GM12878 (cell line): ENCODE measurements at regions not wholly inside any gene's neighbourhood (a gene's known extent, or its start where the extent isn't known, plus 50 kb on each side); places are given as distances from the start of the nearest gene placed in this dataset.

Experiments used
- ATAC-seq: fragments of 200-7000 bp; cut with Tn5 transposase; 3 replicates; pipeline ENCODE4 v1.9.1; 2020; ENCODE audit warnings: mild to moderate bottlenecking, moderate library complexity
- BruUV-seq: library from RNA; stranded (reverse); fragments of 400-500 nt; replicated peaks from 2 replicates; lab custom pipeline; 2021; lab: Mats Ljungman, UMichigan
- CTCF ChIA-PET: fragments of 300-600 bp; sonication (Branson Sonifier 250); formaldehyde crosslinking; extraction: SDS; loops from one replicate; lab custom pipeline; 2021; ENCODE audit warnings: inconsistent platforms; lab: Yijun Ruan, JAX
- POLR2A ChIA-PET: fragments of 350-600 bp; formaldehyde crosslinking; extraction: SDS; loops from one replicate; lab custom pipeline; 2021; ENCODE audit warnings: inconsistent platforms; lab: Charles Lee
- RAD21 ChIA-PET: fragments of 300-600 bp; sonication (Branson Sonifier 250); formaldehyde crosslinking; loops from one replicate; lab custom pipeline; 2023; ENCODE audit warnings: antibody characterized with exemption; ENCODE audit not compliant: unreplicated experiment; lab: Charles Lee
- SMC1A ChIA-PET: fragments of 300-600 bp; sonication (Branson Sonifier 250); formaldehyde crosslinking; loops from one replicate; lab custom pipeline; 2023; ENCODE audit not compliant: unreplicated experiment, uncharacterized antibody; lab: Charles Lee
- DNase-seq: peaks from one replicate; pipeline ENCODE4 v3.0.0-alpha.2; 2011; ENCODE audit warnings: low read depth, low spot score
- FAIRE-seq: peaks from 3 replicates; lab custom pipeline; 2011; peaks lifted over from hg19 to GRCh38; lab: Jason Lieb, UNC
- H2AFZ ChIP-seq: 2 replicates; pipeline ENCODE4 v1.6.0; 2011; ENCODE audit warnings: low read depth, low read length, control low read depth; ENCODE audit not compliant: control insufficient read depth
- H3K27ac ChIP-seq: 2 replicates; pipeline ENCODE4 v1.5.1; 2011; ENCODE audit warnings: control low read depth; ENCODE audit not compliant: control insufficient read depth, insufficient read depth
- H3K27me3 ChIP-seq, 2 experiments: replicated peaks in 1 of 2; 2 replicates each; pipeline versions ENCODE4 v1.6.0 to v1.6.1; 2011; ENCODE audit warnings: low read length in 1 of 2; ENCODE audit not compliant: control insufficient read depth in 2 of 2, insufficient read depth in 2 of 2
- H3K36me3 ChIP-seq, 2 experiments: 2 replicates each; pipeline ENCODE4 v1.5.1; 2011; ENCODE audit warnings: low read length in 1 of 2; ENCODE audit not compliant: control insufficient read depth in 2 of 2, insufficient read depth in 2 of 2
- H3K4me1 ChIP-seq: 2 replicates; pipeline ENCODE4 v1.6.1; 2011; ENCODE audit warnings: mild to moderate bottlenecking, low read length, moderate library complexity, mixed read lengths; ENCODE audit not compliant: control insufficient read depth, insufficient read depth
- H3K4me2 ChIP-seq: 2 replicates; pipeline ENCODE4 v1.6.0; 2011; ENCODE audit warnings: control low read depth; ENCODE audit not compliant: control insufficient read depth, insufficient read depth
- H3K4me3 ChIP-seq: fragments of 200-600 bp; sonication (generic); 2 replicates; pipeline ENCODE4 v1.5.1; 2016
- H3K79me2 ChIP-seq: 2 replicates; pipeline ENCODE4 v1.6.0; 2011; ENCODE audit warnings: low read length; ENCODE audit not compliant: control insufficient read depth, insufficient read depth
- H3K9ac ChIP-seq: 2 replicates; pipeline ENCODE4 v1.8.0; 2011; ENCODE audit warnings: low read length, control low read depth, mixed read lengths; ENCODE audit not compliant: control insufficient read depth, insufficient read depth
- H3K9me3 ChIP-seq: replicated peaks from 3 replicates; pipeline ENCODE4 v1.5.1; 2011; ENCODE audit warnings: mild to moderate bottlenecking, low read length; ENCODE audit not compliant: control insufficient read depth, insufficient read depth
- H4K20me1 ChIP-seq: 2 replicates; pipeline ENCODE4 v1.6.0; 2011; ENCODE audit not compliant: control insufficient read depth, insufficient read depth
- EP300 ChIP-seq, 2 experiments: fragments of 150-350 bp in 1 of 2; IDR thresholded peaks; 2 replicates each; pipeline ENCODE4 v1.6.1; 2011 to 2012; ENCODE audit warnings: low read depth in 2 of 2, low read length in 2 of 2, borderline replicate concordance in 1 of 2, improper control_type of control experiment in 1 of 2, inconsistent platforms in 1 of 2; ENCODE audit not compliant: control insufficient read depth in 1 of 2
- HDAC6 ChIP-seq: fragments of 200-600 bp; sonication (generic); IDR thresholded peaks from one replicate; pipeline ENCODE4 v1.8.0; 2017; ENCODE audit warnings: antibody characterized with exemption; ENCODE audit not compliant: unreplicated experiment
- IKZF1 ChIP-seq: fragments of 450-650 bp; conservative IDR thresholded peaks from 2 replicates; pipeline ENCODE4 v1.6.1; 2017; ENCODE audit warnings: antibody characterized with exemption, mild to moderate bottlenecking
- PML ChIP-seq: IDR thresholded peaks from 2 replicates; pipeline ENCODE4 v1.6.1; 2012; ENCODE audit warnings: low read length, inconsistent platforms
- RAD51 ChIP-seq: fragments of 450-650 bp; IDR thresholded peaks from 2 replicates; pipeline ENCODE4 v1.6.1; 2016; ENCODE audit warnings: moderate library complexity, mild to moderate bottlenecking, inconsistent platforms
- RB1 ChIP-seq: fragments of 450-650 bp; formaldehyde crosslinking; IDR thresholded peaks from 2 replicates; pipeline ENCODE4 v1.6.1; 2017; ENCODE audit warnings: mild to moderate bottlenecking, borderline replicate concordance
- SRF ChIP-seq, 2 experiments: IDR thresholded peaks; 2 replicates each; pipeline ENCODE4 v1.6.1; 2011; ENCODE audit warnings: low read depth in 2 of 2, low read length in 2 of 2, mild to moderate bottlenecking in 1 of 2, moderate library complexity in 1 of 2
- STAT1 ChIP-seq: fragments of 450-650 bp; conservative IDR thresholded peaks from 2 replicates; pipeline ENCODE4 v1.6.1; 2014; ENCODE audit warnings: antibody characterized with exemption, mild to moderate bottlenecking
- SUPT20H ChIP-seq: IDR thresholded peaks from 2 replicates; pipeline ENCODE4 v1.6.1; 2011; ENCODE audit warnings: low read depth, mild to moderate bottlenecking, low read length, moderate library complexity, borderline replicate concordance; ENCODE audit not compliant: control insufficient read depth
- TCF7 ChIP-seq: IDR thresholded peaks from 2 replicates; pipeline ENCODE4 v1.6.1; 2014; ENCODE audit warnings: antibody characterized with exemption, borderline replicate concordance
- WRNIP1 ChIP-seq: IDR thresholded peaks from 2 replicates; pipeline ENCODE4 v1.6.1; 2011; ENCODE audit warnings: low read depth, low read length, improper control_type of control experiment, borderline replicate concordance
- ZNF274 ChIP-seq: IDR thresholded peaks from one replicate; pipeline ENCODE4 v1.8.0; 2011; ENCODE audit not compliant: insufficient read length, insufficient read depth
- WGBS: methylation state at CpG from one replicate; pipeline ENCODE4 v1.1.6; 2016; ENCODE audit warnings: low lambda C conversion rate; ENCODE audit not compliant: insufficient replicate concordance, insufficient coverage; ENCODE audit errors: missing lambda C conversion rate; 5-methylcytosine and 5-hydroxymethylcytosine counted together
- in situ Hi-C: fragments of 300-500 bp; cut with MboI; formaldehyde crosslinking; loops from 9 replicates; pipeline ENCODE4 v1.14.3; 2018; ENCODE audit warnings: mixed read lengths
- intact Hi-C: fragments of 100-400 bp; cut with micrococcal nuclease; formaldehyde crosslinking; loops from one replicate; pipeline ENCODE4 v1.14.2; 2022; ENCODE audit not compliant: unreplicated experiment
- TF ChIP-seq, protein P1 (sequence below), 3 experiments: IDR thresholded peaks in 2 of 3; conservative IDR thresholded peaks in 1 of 3; 2 replicates each; pipeline ENCODE4 v1.5.1; 2011; ENCODE audit warnings: low read depth in 3 of 3, low read length in 3 of 3, mild to moderate bottlenecking in 3 of 3, control low read depth in 2 of 3, moderate library complexity in 2 of 3, inconsistent platforms in 1 of 3, mixed read lengths in 1 of 3; ENCODE audit not compliant: control insufficient read depth in 2 of 3, insufficient read depth in 1 of 3; ENCODE audit errors: extremely low read depth in 1 of 3

DNA sequence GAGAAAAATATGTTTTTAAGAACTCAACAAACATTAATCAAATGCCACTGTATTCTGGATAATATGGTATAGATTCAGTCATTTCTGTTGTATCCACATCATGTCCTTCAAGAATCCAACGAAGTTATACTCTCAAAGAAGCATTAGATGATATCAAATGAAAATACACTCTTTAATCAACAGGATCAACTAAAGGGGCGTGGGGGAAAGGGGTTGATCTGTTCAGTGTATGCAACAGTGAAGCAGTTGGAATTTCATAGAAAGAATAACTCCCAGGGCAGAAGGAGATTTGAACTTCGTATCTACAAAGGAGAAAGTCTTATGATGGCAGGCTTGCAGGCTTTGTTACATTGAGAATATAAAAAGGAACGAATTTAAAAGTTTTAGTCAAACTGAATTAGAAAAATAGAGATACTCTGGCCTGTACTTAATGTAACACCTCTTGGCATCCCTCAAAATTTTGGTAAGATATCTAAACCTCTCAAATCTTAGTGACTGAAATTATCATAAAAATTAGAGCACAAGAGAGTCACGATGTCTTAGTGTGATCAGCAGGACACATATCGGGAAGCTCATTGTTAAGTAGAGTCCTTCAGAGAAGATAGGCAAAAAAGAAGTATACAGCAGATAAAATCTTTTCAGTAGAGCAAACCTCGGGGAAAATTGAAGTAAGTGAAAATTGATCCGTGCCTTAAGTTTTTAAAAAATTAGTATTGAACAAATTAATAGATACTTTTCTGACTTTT is 431.4 kb downstream of the KCNJ18 start:
- no peaks in the 10 kb centered on the region for H3K79me2 ChIP-seq

More for the DNA sequence above, 431.4 kb downstream of the KCNJ18 start:
- Histone ChIP-seq H3K9me3 (no peaks in the 10 kb centered on the region), H3K27ac (no peak overlapping the region), H3K27me3 (no peaks in the 10 kb centered on the region), H3K4me3 (no peak overlapping the region), H3K36me3 (no peaks in the 10 kb centered on the region), H3K9ac (no peak overlapping the region), H3K4me1 (no peaks in the 10 kb centered on the region), H4K20me1 (no peaks in the 10 kb centered on the region), H3K4me2 (no peak overlapping the region), H2AFZ (no peak overlapping the region)
- TF ChIP-seq STAT1 (no peak), WRNIP1 (no peak), ZNF274 (no peak), HDAC6 (no peak), SUPT20H (no peak), RB1 (no peak), EP300 (IDR thresholded peaks at IDR 0.05; ENCODE audit: borderline replicate concordance in 1 of 2, control insufficient read depth in 1 of 2, low read depth in 2 of 2, low read length in 2 of 2) (no peak), TCF7 (no peak), IKZF1 (no peak), PML (no peak), RAD51 (no peak), SRF (IDR thresholded peaks at IDR 0.05; ENCODE audit: low read depth in 2 of 2, low read length in 2 of 2) (no peak)
- TF ChIP-seq, protein P1, sequence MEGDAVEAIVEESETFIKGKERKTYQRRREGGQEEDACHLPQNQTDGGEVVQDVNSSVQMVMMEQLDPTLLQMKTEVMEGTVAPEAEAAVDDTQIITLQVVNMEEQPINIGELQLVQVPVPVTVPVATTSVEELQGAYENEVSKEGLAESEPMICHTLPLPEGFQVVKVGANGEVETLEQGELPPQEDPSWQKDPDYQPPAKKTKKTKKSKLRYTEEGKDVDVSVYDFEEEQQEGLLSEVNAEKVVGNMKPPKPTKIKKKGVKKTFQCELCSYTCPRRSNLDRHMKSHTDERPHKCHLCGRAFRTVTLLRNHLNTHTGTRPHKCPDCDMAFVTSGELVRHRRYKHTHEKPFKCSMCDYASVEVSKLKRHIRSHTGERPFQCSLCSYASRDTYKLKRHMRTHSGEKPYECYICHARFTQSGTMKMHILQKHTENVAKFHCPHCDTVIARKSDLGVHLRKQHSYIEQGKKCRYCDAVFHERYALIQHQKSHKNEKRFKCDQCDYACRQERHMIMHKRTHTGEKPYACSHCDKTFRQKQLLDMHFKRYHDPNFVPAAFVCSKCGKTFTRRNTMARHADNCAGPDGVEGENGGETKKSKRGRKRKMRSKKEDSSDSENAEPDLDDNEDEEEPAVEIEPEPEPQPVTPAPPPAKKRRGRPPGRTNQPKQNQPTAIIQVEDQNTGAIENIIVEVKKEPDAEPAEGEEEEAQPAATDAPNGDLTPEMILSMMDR (IDR thresholded peaks at IDR 0.05 in 2 of 3, conservative IDR thresholded peaks at IDR 0.05 in 1 of 3; ENCODE audit: control insufficient read depth in 2 of 3, extremely low read depth in 1 of 3, insufficient read depth in 1 of 3, low read depth in 3 of 3, low read length in 3 of 3): no peak
- POLR2A ChIA-PET: no interaction called here
- ATAC-seq (no peak), DNase-seq (no peak), FAIRE-seq (no peak)
- CTCF ChIA-PET: no interaction called here
- intact Hi-C loops: no loop called here
- WGBS: 3% methylated on average over 8 of the region's 8 CpGs
- BruUV-seq: no TSS peak
- RAD21 ChIA-PET: no interaction called here
- in situ Hi-C loops: no loop called here
- SMC1A ChIA-PET: no interaction called here
